ENCODE measurements at regions not wholly inside any gene's neighbourhood (a gene's known extent, or its start where the extent isn't known, plus 50 kb on each side); places are given as distances from the start of the nearest gene placed in this dataset.

DNA sequence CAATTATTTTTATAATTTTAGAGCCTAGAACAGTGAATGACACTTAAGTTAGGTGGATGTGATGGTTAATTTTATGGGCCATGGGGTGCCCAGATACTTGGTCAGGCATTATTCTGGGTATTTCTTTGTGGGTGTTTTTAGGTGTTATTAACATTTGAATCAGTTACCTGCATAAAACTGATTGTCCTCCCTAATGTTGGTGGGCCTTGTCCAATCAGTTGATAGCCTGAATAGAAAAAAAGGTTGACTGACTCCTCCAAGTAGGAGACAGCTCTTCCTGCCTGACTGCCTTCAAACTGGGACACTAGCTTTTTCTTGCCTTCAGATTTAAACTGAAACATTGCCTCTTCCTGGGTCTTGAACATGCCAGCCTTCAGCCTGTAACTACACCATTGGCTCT is 312.9 kb upstream of the FIGN start:
- ChIA-PET POLR2A (no interaction called here), CTCF (no interaction called here)
- no peaks in the 10 kb centered on the region for H4K20me1 ChIP-seq (replicated peaks; ENCODE audit: control insufficient read depth, extremely low read depth, insufficient read depth, low read length)
- H3K27ac ChIP-seq (ENCODE audit: insufficient read depth, low read depth, low read length), result no peak overlapping the region
- no peak for TF ChIP-seq POLR2AphosphoS5 (IDR thresholded peaks at IDR 0.05; ENCODE audit: insufficient read depth, low read depth, low read length)
- TF ChIP-seq GATA2 (IDR thresholded peaks at IDR 0.05; ENCODE audit: insufficient read depth, insufficient read length, low read depth, low read length), result no peak
- TF ChIP-seq, protein P1, sequence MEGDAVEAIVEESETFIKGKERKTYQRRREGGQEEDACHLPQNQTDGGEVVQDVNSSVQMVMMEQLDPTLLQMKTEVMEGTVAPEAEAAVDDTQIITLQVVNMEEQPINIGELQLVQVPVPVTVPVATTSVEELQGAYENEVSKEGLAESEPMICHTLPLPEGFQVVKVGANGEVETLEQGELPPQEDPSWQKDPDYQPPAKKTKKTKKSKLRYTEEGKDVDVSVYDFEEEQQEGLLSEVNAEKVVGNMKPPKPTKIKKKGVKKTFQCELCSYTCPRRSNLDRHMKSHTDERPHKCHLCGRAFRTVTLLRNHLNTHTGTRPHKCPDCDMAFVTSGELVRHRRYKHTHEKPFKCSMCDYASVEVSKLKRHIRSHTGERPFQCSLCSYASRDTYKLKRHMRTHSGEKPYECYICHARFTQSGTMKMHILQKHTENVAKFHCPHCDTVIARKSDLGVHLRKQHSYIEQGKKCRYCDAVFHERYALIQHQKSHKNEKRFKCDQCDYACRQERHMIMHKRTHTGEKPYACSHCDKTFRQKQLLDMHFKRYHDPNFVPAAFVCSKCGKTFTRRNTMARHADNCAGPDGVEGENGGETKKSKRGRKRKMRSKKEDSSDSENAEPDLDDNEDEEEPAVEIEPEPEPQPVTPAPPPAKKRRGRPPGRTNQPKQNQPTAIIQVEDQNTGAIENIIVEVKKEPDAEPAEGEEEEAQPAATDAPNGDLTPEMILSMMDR (IDR thresholded peaks at IDR 0.05; ENCODE audit: extremely low read depth in 1 of 2, insufficient read depth in 1 of 2, low read depth in 1 of 2, low read length in 2 of 2), result no peak
- TF ChIP-seq POLR2A (IDR thresholded peaks at IDR 0.05; ENCODE audit: low read depth, low read length), result no peak
- TF ChIP-seq FOS (IDR thresholded peaks at IDR 0.05; ENCODE audit: borderline replicate concordance, insufficient read depth, low read length), result no peak
- no peak for TF ChIP-seq EZH2 (IDR thresholded peaks at IDR 0.05; ENCODE audit: borderline replicate concordance, low read depth, low read length, severe bottlenecking)
- no peaks in the 10 kb centered on the region for H3K79me2 ChIP-seq (ENCODE audit: control insufficient read depth, insufficient read depth, low read length)
- H3K9ac ChIP-seq (replicated peaks; ENCODE audit: extremely low read depth, insufficient read depth, low read length), result no peak overlapping the region
- FAIRE-seq (no peak), DNase-seq (ENCODE audit: low read depth, low spot score) (no peak)
- intact Hi-C loops (cut with micrococcal nuclease), result no loop called here
- H3K4me3 ChIP-seq (replicated peaks in 1 of 3; ENCODE audit: insufficient read depth in 1 of 3, low read depth in 1 of 3, low read length in 3 of 3), result no peak overlapping the region
- H3K27me3 ChIP-seq (ENCODE audit: control insufficient read depth in 2 of 2, insufficient read depth in 2 of 2, low read length in 2 of 2), result no peaks in the 10 kb centered on the region
- H3K9me3 ChIP-seq (replicated peaks; ENCODE audit: control insufficient read depth, insufficient read depth, low read length), result no peaks in the 10 kb centered on the region
- no peaks in the 10 kb centered on the region for H3K36me3 ChIP-seq (ENCODE audit: control insufficient read depth in 2 of 2, extremely low read depth in 1 of 2, insufficient read depth in 2 of 2, low read length in 2 of 2)
- dilution Hi-C loops (cut with MboI; ENCODE audit: extremely low pct_ligation_motif_present, low sequenced_read_pairs), result no loop called here
- BruUV-seq (replicated peaks), result no TSS peak
- H3K4me2 ChIP-seq (ENCODE audit: insufficient read depth, low read length), result no peak overlapping the region
- H3K4me1 ChIP-seq (ENCODE audit: control insufficient read depth, extremely low read depth, insufficient read depth, low read length), result no peaks in the 10 kb centered on the region
- H2AFZ ChIP-seq (ENCODE audit: low read depth, low read length), result no peak overlapping the region
- H3K9me1 ChIP-seq (replicated peaks; ENCODE audit: control insufficient read depth, extremely low read depth, insufficient read depth, low read length), result no peaks in the 10 kb centered on the region

- Histone ChIP-seq H3K4me1 (ENCODE audit: control insufficient read depth, extremely low read depth, insufficient read depth, low read length) (no peaks in the 10 kb centered on the region), H3K27ac (ENCODE audit: insufficient read depth, low read depth, low read length) (no peak overlapping the region), H3K9me3 (replicated peaks; ENCODE audit: control insufficient read depth, insufficient read depth, low read length) (no peaks in the 10 kb centered on the region), H3K4me3 (replicated peaks in 1 of 3; ENCODE audit: insufficient read depth in 1 of 3, low read depth in 1 of 3, low read length in 3 of 3) (no peak overlapping the region), H3K9me1 (replicated peaks; ENCODE audit: control insufficient read depth, extremely low read depth, insufficient read depth, low read length) (no peaks in the 10 kb centered on the region), H2AFZ (ENCODE audit: low read depth, low read length) (no peak overlapping the region), H3K4me2 (ENCODE audit: insufficient read depth, low read length) (no peak overlapping the region), H3K36me3 (ENCODE audit: control insufficient read depth in 2 of 2, extremely low read depth in 1 of 2, insufficient read depth in 2 of 2, low read length in 2 of 2) (no peaks in the 10 kb centered on the region), H4K20me1 (replicated peaks; ENCODE audit: control insufficient read depth, extremely low read depth, insufficient read depth, low read length) (no peaks in the 10 kb centered on the region), H3K9ac (replicated peaks; ENCODE audit: extremely low read depth, insufficient read depth, low read length) (no peak overlapping the region), H3K27me3 (ENCODE audit: control insufficient read depth in 2 of 2, insufficient read depth in 2 of 2, low read length in 2 of 2) (no peaks in the 10 kb centered on the region), H3K79me2 (ENCODE audit: control insufficient read depth, insufficient read depth, low read length) (no peaks in the 10 kb centered on the region)
- no peak for DNase-seq (ENCODE audit: low read depth, low spot score)
- TF ChIP-seq, protein P2, sequence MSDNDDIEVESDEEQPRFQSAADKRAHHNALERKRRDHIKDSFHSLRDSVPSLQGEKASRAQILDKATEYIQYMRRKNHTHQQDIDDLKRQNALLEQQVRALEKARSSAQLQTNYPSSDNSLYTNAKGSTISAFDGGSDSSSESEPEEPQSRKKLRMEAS (IDR thresholded peaks at IDR 0.05; ENCODE audit: insufficient read depth, insufficient read length), result no peak
- POLR2A ChIA-PET, result no interaction called here
- no TSS peak for BruUV-seq (replicated peaks)
- dilution Hi-C loops (cut with MboI; ENCODE audit: extremely low pct_ligation_motif_present, low sequenced_read_pairs) (no loop called here), intact Hi-C loops (cut with micrococcal nuclease) (no loop called here)
- CTCF ChIA-PET, result interaction anchor here (1.1 to 1.7 kb wide), 2 partner anchors 14 to 700 kb away, joined by 3 to 4 read pairs; no protein-coding TSS in a partner anchor
- no peak for FAIRE-seq
Measured at GRCh38 chr2:164046040-164046439, 310.2 kb upstream of the FIGN start.

All from endothelial cell of umbilical vein (primary cell).